NT2/D1 (cell line): ENCODE measurements at regions not wholly inside any gene's neighbourhood (a gene's known extent, or its start where the extent isn't known, plus 50 kb on each side); places are given as distances from the start of the nearest gene placed in this dataset.

Source experiments
- DNase-seq: peaks from one replicate; pipeline ENCODE4 v3.0.0-alpha.2; 2011; ENCODE audit warnings: low read depth, low spot score
- H3K27me3 ChIP-seq: 2 replicates; pipeline ENCODE4 v1.6.0; 2011; ENCODE audit warnings: mild to moderate bottlenecking; ENCODE audit not compliant: insufficient read length, insufficient read depth
- H3K36me3 ChIP-seq: 2 replicates; pipeline ENCODE4 v1.6.1; 2011; ENCODE audit warnings: mild to moderate bottlenecking, low read length, mixed read lengths; ENCODE audit not compliant: insufficient read depth, insufficient read length
- H3K4me1 ChIP-seq: 2 replicates; pipeline ENCODE4 v1.5.1; 2011; ENCODE audit not compliant: insufficient read depth, insufficient read length
- H3K4me3 ChIP-seq: 2 replicates; pipeline ENCODE4 v1.5.1; 2011; ENCODE audit warnings: low read depth; ENCODE audit not compliant: insufficient read length
- H3K9ac ChIP-seq: 2 replicates; pipeline ENCODE4 v1.6.0; 2011; ENCODE audit warnings: low read depth; ENCODE audit not compliant: insufficient read length
- H3K9me3 ChIP-seq: 2 replicates; pipeline ENCODE4 v1.5.1; 2011; ENCODE audit warnings: mild to moderate bottlenecking, low read length; ENCODE audit not compliant: insufficient read depth
- SUZ12 ChIP-seq: IDR thresholded peaks from 2 replicates; pipeline ENCODE4 v1.6.1; 2011; ENCODE audit not compliant: insufficient read length, insufficient read depth; ENCODE audit errors: extremely low read depth
- YY1 ChIP-seq: IDR thresholded peaks from 2 replicates; pipeline ENCODE4 v1.6.1; 2011; ENCODE audit not compliant: insufficient read length, insufficient read depth
- ZNF274 ChIP-seq: IDR thresholded peaks from 2 replicates; pipeline ENCODE4 v1.6.1; 2011; ENCODE audit warnings: mild to moderate bottlenecking, low read depth, low read length

DNA sequence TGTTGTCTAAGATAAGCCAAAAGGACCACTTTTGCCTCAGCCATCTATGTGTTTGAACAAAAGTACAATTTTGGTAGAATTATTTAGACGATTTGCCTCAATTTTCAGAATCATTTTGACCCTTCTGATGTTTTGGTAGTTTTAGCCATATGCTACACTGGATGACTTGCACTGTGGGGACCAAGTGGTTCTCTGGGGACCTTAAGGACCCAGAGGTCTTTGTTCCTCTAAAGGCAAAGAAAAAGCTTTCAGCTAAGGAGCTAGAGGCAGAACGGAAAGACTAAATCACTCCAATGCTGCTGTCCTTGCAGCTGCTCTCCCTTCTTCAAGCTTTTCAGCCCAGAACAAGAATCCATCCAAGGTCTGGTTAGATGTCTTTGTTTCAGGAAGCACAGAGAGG lies 51.0 kb upstream of the APC start:
- no peaks in the 10 kb centered on the region for H3K9me3 ChIP-seq
- no peaks in the 10 kb centered on the region for H3K36me3 ChIP-seq
- TF ChIP-seq SUZ12: no peak
- TF ChIP-seq YY1: no peak
- TF ChIP-seq ZNF274: no peak
- no peak for DNase-seq
- no peak overlapping the region for H3K9ac ChIP-seq
- H3K4me1 ChIP-seq: no peaks in the 10 kb centered on the region
- H3K27me3 ChIP-seq: no peaks in the 10 kb centered on the region
- H3K4me3 ChIP-seq: no peak overlapping the region

DNA sequence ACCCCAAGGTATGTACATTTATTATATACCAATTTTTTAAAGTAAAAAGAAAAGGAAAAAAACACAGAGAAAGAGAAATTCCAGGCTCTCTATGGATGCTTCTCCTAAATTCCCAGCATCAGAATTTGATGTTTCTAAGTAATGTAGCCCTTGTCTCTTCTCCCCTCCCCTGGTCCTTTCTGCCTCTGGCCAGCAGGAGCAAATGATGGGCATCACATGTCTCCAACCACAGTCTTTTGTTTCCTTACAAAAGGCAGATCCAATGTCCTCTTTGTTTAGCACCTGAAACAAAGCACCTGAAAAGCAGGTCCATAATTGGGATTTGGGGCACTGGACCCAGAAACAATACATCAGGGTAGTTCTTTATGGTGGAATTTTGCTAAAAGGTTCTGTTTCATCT lies 50.4 kb upstream of the APC start:
- Histone ChIP-seq H3K27me3 (no peaks in the 10 kb centered on the region), H3K9me3 (no peaks in the 10 kb centered on the region), H3K36me3 (no peaks in the 10 kb centered on the region), H3K9ac (no peak overlapping the region), H3K4me1 (no peaks in the 10 kb centered on the region), H3K4me3 (no peak overlapping the region)
- peak; percentile 11 for DNase-seq
- TF ChIP-seq YY1 (no peak), ZNF274 (no peak), SUZ12 (no peak)
